Skeletal muscle tissue (tissue), 3 donors: ENCODE measurements at regions not wholly inside any gene's neighbourhood (a gene's known extent, or its start where the extent isn't known, plus 50 kb on each side); places are given as distances from the start of the nearest gene placed in this dataset.
"Not testable (repeated sequence)": the region's sequence is repeated elsewhere in the genome, so short reads cannot be mapped to it uniquely, and the experiment has no call there.

Experiments
- H3K27ac ChIP-seq: one replicate; pipeline ENCODE4 v1.7.0; 2013; ENCODE audit warnings: mild to moderate bottlenecking, low read depth, low read length, inconsistent platforms
- H3K27me3 ChIP-seq, 3 donors: one replicate each; pipeline ENCODE4 v1.7.0; 2013; ENCODE audit warnings: low read length in 3 of 3; ENCODE audit not compliant: control insufficient read depth in 3 of 3, insufficient read depth in 3 of 3
- H3K36me3 ChIP-seq, 3 donors: one replicate each; pipeline ENCODE4 v1.7.0; 2013; ENCODE audit warnings: low read length in 3 of 3; ENCODE audit not compliant: control insufficient read depth in 3 of 3, insufficient read depth in 3 of 3
- H3K4me1 ChIP-seq, 3 donors: one replicate each; pipeline ENCODE4 v1.7.0; 2013; ENCODE audit warnings: low read length in 3 of 3, mild to moderate bottlenecking in 3 of 3; ENCODE audit not compliant: control insufficient read depth in 3 of 3, insufficient read depth in 3 of 3
- H3K4me3 ChIP-seq, 3 donors: one replicate each; pipeline ENCODE4 v1.7.0; 2013; ENCODE audit warnings: low read length in 3 of 3
- H3K9ac ChIP-seq, 3 donors: one replicate each; pipeline ENCODE4 v1.7.0; 2013; ENCODE audit warnings: low read length in 3 of 3, mild to moderate bottlenecking in 3 of 3, moderate library complexity in 2 of 3, low read depth in 1 of 3
- H3K9me3 ChIP-seq, 3 donors: one replicate each; pipeline ENCODE4 v1.7.0; 2013; ENCODE audit warnings: low read length in 3 of 3; ENCODE audit not compliant: control insufficient read depth in 3 of 3
- donor health status: Osteomylitis.

GRCh38 chr6:125570526-125570925 is 178.9 kb upstream of the HEY2 start:
- Histone ChIP-seq H3K27me3 (no peaks in the 10 kb centered on the region), H3K9me3 (no peaks in the 10 kb centered on the region), H3K36me3 (no peaks in the 10 kb centered on the region), H3K9ac (no peak overlapping the region), H3K4me3 (no peak overlapping the region), H3K27ac (no peak overlapping the region), H3K4me1 (no peaks in the 10 kb centered on the region)

DNA sequence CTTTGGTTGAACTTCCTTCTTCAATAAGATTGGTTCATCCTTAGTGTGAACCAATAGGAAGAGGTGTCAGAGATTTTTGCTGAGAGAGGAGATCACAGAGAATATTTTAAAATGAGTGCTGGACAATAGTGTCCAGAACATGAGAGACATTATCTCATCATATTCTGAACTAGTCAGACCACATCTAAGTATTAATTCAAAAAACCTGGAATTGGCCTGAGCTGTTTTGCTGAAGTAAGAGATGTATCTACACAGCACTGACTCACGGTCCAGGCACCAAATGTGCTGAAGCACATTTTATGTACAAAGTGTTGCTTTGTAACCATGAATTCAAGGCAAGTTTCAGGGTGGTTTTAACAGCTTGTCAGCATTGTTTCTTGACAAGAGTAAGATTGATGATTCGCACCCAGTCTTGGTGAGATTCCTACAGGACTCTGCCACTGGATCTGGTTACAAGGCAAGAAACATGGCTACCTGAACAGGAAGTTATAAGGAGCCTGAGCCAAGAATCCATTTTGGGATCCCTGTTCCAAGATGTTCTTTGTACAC is 178.2 kb upstream of the HEY2 start:
- H3K4me3 ChIP-seq: no peak overlapping the region
- H3K27me3 ChIP-seq: no peaks in the 10 kb centered on the region
- H3K36me3 ChIP-seq: no peaks in the 10 kb centered on the region
- H3K4me1 ChIP-seq: no peaks in the 10 kb centered on the region
- H3K9me3 ChIP-seq: no peaks in the 10 kb centered on the region
- H3K27ac ChIP-seq: no peak overlapping the region
- no peak overlapping the region for H3K9ac ChIP-seq

DNA sequence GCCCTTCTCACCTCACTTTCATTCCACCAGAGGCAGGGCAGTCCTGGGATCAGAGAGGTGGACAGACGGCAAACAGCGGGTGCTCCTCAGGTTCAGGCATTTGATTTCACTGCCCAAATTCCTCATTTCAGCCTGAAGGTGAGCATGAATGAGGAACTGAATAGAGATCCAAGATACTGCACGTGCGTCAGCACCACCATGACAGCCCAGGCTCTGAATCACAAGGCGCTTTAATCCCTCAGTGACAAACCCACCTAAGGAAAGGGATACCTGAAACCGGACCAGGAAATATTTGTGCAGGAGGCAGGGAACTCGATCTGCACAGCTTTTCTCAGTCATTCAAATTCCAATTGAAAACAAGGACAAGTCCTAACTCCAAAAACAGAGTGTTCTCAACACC is 174.8 kb upstream of the HEY2 start:
- Histone ChIP-seq H3K27me3 (no peaks in the 10 kb centered on the region), H3K36me3 (no peaks in the 10 kb centered on the region), H3K4me1 (no peaks in the 10 kb centered on the region), H3K27ac (no peak overlapping the region), H3K9ac (no peak overlapping the region), H3K9me3 (no peaks in the 10 kb centered on the region), H3K4me3 (no peak overlapping the region)

DNA sequence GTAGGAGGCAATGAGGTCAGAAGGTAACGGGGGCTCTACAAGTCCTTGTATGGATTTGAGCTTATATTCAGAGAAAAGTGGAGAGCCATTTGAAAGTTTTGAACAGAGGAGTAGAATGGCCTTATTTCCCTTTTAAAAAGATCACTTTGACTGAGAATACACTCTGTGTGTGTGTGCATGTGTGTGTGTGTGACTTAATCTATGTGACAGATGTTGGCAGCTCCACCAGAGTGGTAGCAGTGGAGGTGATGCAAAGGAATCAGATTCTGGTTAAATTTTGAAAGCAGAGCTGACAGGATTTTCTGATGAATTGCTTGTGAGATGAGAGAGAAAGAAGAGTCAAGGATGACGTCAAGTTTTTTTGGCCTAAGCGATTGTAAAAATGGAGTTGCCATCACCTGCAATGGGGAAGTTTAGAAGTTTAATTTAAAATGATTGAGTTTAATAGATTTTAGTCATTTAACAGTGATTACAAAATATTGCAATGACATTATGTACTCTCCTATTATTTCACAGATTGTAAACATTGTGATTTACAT is 172.2 kb upstream of the HEY2 start:
- Histone ChIP-seq H3K9ac (no peak overlapping the region), H3K27ac (no peak overlapping the region), H3K27me3 (no peaks in the 10 kb centered on the region), H3K9me3 (no peaks in the 10 kb centered on the region), H3K4me3 (no peak overlapping the region), H3K4me1 (no peaks in the 10 kb centered on the region), H3K36me3 (no peaks in the 10 kb centered on the region)

DNA sequence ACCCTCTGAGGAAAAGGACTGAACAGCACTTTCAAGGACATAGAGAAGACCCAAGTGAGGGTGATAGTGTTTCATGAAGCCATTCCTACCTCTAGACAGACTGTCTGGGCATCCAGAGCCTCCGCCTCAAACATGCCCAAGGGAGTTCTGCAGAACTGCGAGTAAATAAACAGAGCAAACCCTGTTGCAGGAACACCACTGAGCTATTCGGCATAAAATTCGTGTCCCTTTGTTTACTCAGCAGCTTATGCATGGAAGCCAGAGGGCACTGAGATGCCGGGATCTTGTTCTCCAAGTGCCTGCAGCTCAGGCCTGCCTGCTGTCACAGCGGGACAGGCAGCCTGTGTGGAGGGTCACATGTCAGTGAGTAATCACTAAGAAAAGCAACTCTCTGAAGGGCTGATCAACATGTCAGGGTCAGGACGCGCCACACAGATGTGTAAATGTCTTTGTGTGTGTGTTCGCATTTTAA is 164.9 kb upstream of the HEY2 start:
- no peaks in the 10 kb centered on the region for H3K9me3 ChIP-seq
- peaks cover 4 to 14% (median 7%) of the 10 kb centered on the region in 3 donors for H3K4me1 ChIP-seq
- H3K27me3 ChIP-seq: no peaks in the 10 kb centered on the region
- H3K9ac ChIP-seq: peak overlapping the region; percentile 38 to 77 (median 50)
- peak overlapping the region; percentile 87 for H3K27ac ChIP-seq
- no peaks in the 10 kb centered on the region for H3K36me3 ChIP-seq
- peak overlapping the region; percentile 7 to 41 (median 16) for H3K4me3 ChIP-seq

DNA sequence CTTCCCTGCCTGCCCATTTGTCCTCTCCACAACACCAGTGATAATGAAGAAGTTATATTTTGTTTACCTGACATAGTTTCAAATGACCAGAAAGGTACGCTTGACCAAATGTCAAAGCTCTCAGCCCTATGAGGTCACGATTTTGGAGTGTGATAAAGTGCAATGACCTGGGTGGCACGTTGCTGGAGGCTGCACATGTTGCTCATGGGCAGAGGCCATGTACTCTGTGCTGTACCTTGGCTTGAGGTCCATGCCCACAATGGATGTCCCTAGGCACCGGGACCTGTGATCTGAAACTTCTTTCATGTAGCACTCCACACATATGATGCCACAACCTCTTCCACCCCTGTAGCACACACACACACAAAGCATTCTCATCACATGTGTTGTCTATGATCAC is 164.0 kb upstream of the HEY2 start:
- H3K4me3 ChIP-seq: no peak overlapping the region
- H3K9me3 ChIP-seq: no peaks in the 10 kb centered on the region
- H3K27ac ChIP-seq: peak overlapping the region; percentile 87
- no peak overlapping the region for H3K9ac ChIP-seq
- no peaks in the 10 kb centered on the region for H3K36me3 ChIP-seq
- no peaks in the 10 kb centered on the region for H3K27me3 ChIP-seq
- H3K4me1 ChIP-seq: peaks cover 4 to 14% (median 7%) of the 10 kb centered on the region in 3 donors

- Histone ChIP-seq H3K27ac (no peak overlapping the region), H3K9ac (no peak overlapping the region), H3K4me1 (peaks cover 4 to 14% (median 7%) of the 10 kb centered on the region in 3 donors), H3K36me3 (no peaks in the 10 kb centered on the region), H3K4me3 (no peak overlapping the region), H3K9me3 (no peaks in the 10 kb centered on the region), H3K27me3 (no peaks in the 10 kb centered on the region)
Measured at GRCh38 chr6:125586074-125586473, 163.4 kb upstream of the HEY2 start.

GRCh38 chr6:125586605-125587004 is 162.8 kb upstream of the HEY2 start:
- no peak overlapping the region for H3K27ac ChIP-seq
- H3K4me3 ChIP-seq: no peak overlapping the region
- no peak overlapping the region for H3K9ac ChIP-seq
- peaks cover 4 to 14% (median 7%) of the 10 kb centered on the region in 3 donors for H3K4me1 ChIP-seq
- no peaks in the 10 kb centered on the region for H3K9me3 ChIP-seq
- H3K36me3 ChIP-seq: no peaks in the 10 kb centered on the region
- no peaks in the 10 kb centered on the region for H3K27me3 ChIP-seq

- Histone ChIP-seq H3K27ac (no peak overlapping the region), H3K36me3 (no peaks in the 10 kb centered on the region), H3K4me3 (no peak overlapping the region), H3K27me3 (no peaks in the 10 kb centered on the region), H3K9ac (no peak overlapping the region), H3K9me3 (no peaks in the 10 kb centered on the region), H3K4me1 (peaks cover 4 to 14% (median 7%) of the 10 kb centered on the region in 3 donors)
Measured at GRCh38 chr6:125587666-125588632, 161.5 kb upstream of the HEY2 start.

- not testable (repeated sequence) for H3K9me3 ChIP-seq, H3K27me3 ChIP-seq, H3K9ac ChIP-seq, H3K36me3 ChIP-seq, H3K27ac ChIP-seq, H3K4me3 ChIP-seq, H3K4me1 ChIP-seq
Measured at GRCh38 chr6:125591796-125592195, 157.6 kb upstream of the HEY2 start.
